HFFc6 (cell line): ENCODE measurements at regions not wholly inside any gene's neighbourhood (a gene's known extent, or its start where the extent isn't known, plus 50 kb on each side); places are given as distances from the start of the nearest gene placed in this dataset.

ENCODE experiments used
- DNase-seq: peaks from one replicate; pipeline ENCODE4 v3.0.0-alpha.2; 2018
- H3K27ac Mint-ChIP-seq: 2 replicates; pipeline ENCODE4 v1.8.0; 2020; ENCODE audit warnings: mild to moderate bottlenecking, mixed read lengths
- H3K27me3 Mint-ChIP-seq: 2 replicates; pipeline ENCODE4 v1.8.0; 2021; ENCODE audit warnings: mild to moderate bottlenecking, moderate library complexity, mixed read lengths; ENCODE audit not compliant: insufficient read depth
- H3K36me3 Mint-ChIP-seq: 2 replicates; pipeline ENCODE4 v1.8.0; 2021; ENCODE audit warnings: low read depth, mixed read lengths
- H3K4me1 Mint-ChIP-seq: 2 replicates; pipeline ENCODE4 v1.8.0; 2020; ENCODE audit warnings: low read depth, mixed read lengths
- H3K4me3 Mint-ChIP-seq: 2 replicates; pipeline ENCODE4 v1.8.0; 2020; ENCODE audit warnings: mild to moderate bottlenecking, moderate library complexity, mixed read lengths
- H3K9me3 Mint-ChIP-seq: 2 replicates; pipeline ENCODE4 v1.8.0; 2020; ENCODE audit warnings: mild to moderate bottlenecking, mixed read lengths
- CTCF ChIP-seq: fragments of 200-600 bp; sonication (generic); IDR thresholded peaks from 2 replicates; pipeline ENCODE4 v1.5.0; 2021; ENCODE audit warnings: antibody characterized with exemption, mild to moderate bottlenecking

- TF ChIP-seq CTCF: no peak
- H3K4me3 Mint-ChIP-seq: no peak overlapping the region
- no peaks in the 10 kb centered on the region for H3K36me3 Mint-ChIP-seq
- no peaks in the 10 kb centered on the region for H3K9me3 Mint-ChIP-seq
- peaks cover 6% of the 10 kb centered on the region for H3K27me3 Mint-ChIP-seq
- H3K27ac Mint-ChIP-seq: no peak overlapping the region
- DNase-seq: no peak
- H3K4me1 Mint-ChIP-seq: peaks cover 11% of the 10 kb centered on the region; the same call in 1 of the 2 replicates
Measured at GRCh38 chr5:136703036-136703435, 337.7 kb upstream of the TRPC7 start.

- Mint-ChIP-seq H3K36me3 (no peaks in the 10 kb centered on the region), H3K4me3 (no peak overlapping the region), H3K27ac (no peak overlapping the region), H3K27me3 (peaks cover 7% of the 10 kb centered on the region), H3K4me1 (peaks cover 11% of the 10 kb centered on the region; the same call in 1 of the 2 replicates), H3K9me3 (no peaks in the 10 kb centered on the region)
- no peak for TF ChIP-seq CTCF
- no peak for DNase-seq
Measured at GRCh38 chr5:136701191-136701590, 335.8 kb upstream of the TRPC7 start.

GRCh38 chr5:136699651-136700050, 334.3 kb upstream of the TRPC7 start:
- Mint-ChIP-seq H3K36me3 (no peaks in the 10 kb centered on the region), H3K27ac (no peak overlapping the region), H3K27me3 (peaks cover 6% of the 10 kb centered on the region), H3K9me3 (no peaks in the 10 kb centered on the region), H3K4me1 (peaks cover 11% of the 10 kb centered on the region; the same call in 1 of the 2 replicates), H3K4me3 (no peak overlapping the region)
- no peak for TF ChIP-seq CTCF
- DNase-seq: no peak

GRCh38 chr5:136698970-136699369, 333.6 kb upstream of the TRPC7 start:
- TF ChIP-seq CTCF: no peak
- H3K4me1 Mint-ChIP-seq: peaks cover 5% of the 10 kb centered on the region; the same call in 1 of the 2 replicates
- H3K27ac Mint-ChIP-seq: no peak overlapping the region
- H3K9me3 Mint-ChIP-seq: no peaks in the 10 kb centered on the region
- H3K4me3 Mint-ChIP-seq: no peak overlapping the region
- peaks cover 6% of the 10 kb centered on the region for H3K27me3 Mint-ChIP-seq
- no peaks in the 10 kb centered on the region for H3K36me3 Mint-ChIP-seq
- no peak for DNase-seq

GRCh38 chr5:136694258-136694657, 328.9 kb upstream of the TRPC7 start:
- peaks cover 9% of the 10 kb centered on the region for H3K9me3 Mint-ChIP-seq
- no peak for DNase-seq
- no peak overlapping the region for H3K4me3 Mint-ChIP-seq
- H3K4me1 Mint-ChIP-seq: no peaks in the 10 kb centered on the region
- no peaks in the 10 kb centered on the region for H3K36me3 Mint-ChIP-seq
- TF ChIP-seq CTCF: no peak
- peaks cover 7% of the 10 kb centered on the region; the same call in 1 of the 2 replicates for H3K27me3 Mint-ChIP-seq
- H3K27ac Mint-ChIP-seq: no peak overlapping the region

- Mint-ChIP-seq H3K36me3 (peaks cover 5% of the 10 kb centered on the region; the same call in 1 of the 2 replicates), H3K9me3 (peaks cover 15% of the 10 kb centered on the region), H3K27me3 (peaks cover 6% of the 10 kb centered on the region), H3K4me3 (no peak overlapping the region), H3K4me1 (peaks cover 15% of the 10 kb centered on the region; the same call in 1 of the 2 replicates), H3K27ac (no peak overlapping the region)
- TF ChIP-seq CTCF: no peak
- no peak for DNase-seq
Measured at GRCh38 chr5:136689552-136689951, 324.2 kb upstream of the TRPC7 start.
